ENCODE measurements at regions not wholly inside any gene's neighbourhood (a gene's known extent, or its start where the extent isn't known, plus 50 kb on each side); places are given as distances from the start of the nearest gene placed in this dataset.
"Not testable (repeated sequence)": the region's sequence is repeated elsewhere in the genome, so short reads cannot be mapped to it uniquely, and the experiment has no call there.

GRCh38 chr1:117314951-117315350 is 52.3 kb upstream of the MAN1A2 start:
- not testable (repeated sequence) for H3K4me3 ChIP-seq (ENCODE audit: low read depth, low read length)

GRCh38 chr1:117313555-117313954 is 53.7 kb upstream of the MAN1A2 start:
- no peak for TF ChIP-seq CTCF (IDR thresholded peaks at IDR 0.05; ENCODE audit: borderline replicate concordance, insufficient read depth, low read depth, low read length)

GRCh38 chr1:117312453-117313138 is 54.7 kb upstream of the MAN1A2 start:
- peak; percentile 60; the same call in 1 of the 2 replicates for TF ChIP-seq CTCF (IDR thresholded peaks at IDR 0.05; ENCODE audit: borderline replicate concordance, insufficient read depth, low read depth, low read length)
- H3K4me3 ChIP-seq (ENCODE audit: low read depth, low read length), result no peak overlapping the region

More at GRCh38 chr1:117313555-117313954, 53.7 kb upstream of the MAN1A2 start:
- H3K4me3 ChIP-seq (ENCODE audit: low read depth, low read length), result no peak overlapping the region

GRCh38 chr1:117308311-117308916 is 58.8 kb upstream of the MAN1A2 start:
- TF ChIP-seq CTCF (IDR thresholded peaks at IDR 0.05; ENCODE audit: borderline replicate concordance, insufficient read depth, low read depth, low read length), result no peak

GRCh38 chr1:117301901-117302300 is 65.3 kb upstream of the MAN1A2 start:
- TF ChIP-seq CTCF (IDR thresholded peaks at IDR 0.05; ENCODE audit: borderline replicate concordance, insufficient read depth, low read depth, low read length), result no peak
- no peak overlapping the region for H3K4me3 ChIP-seq (ENCODE audit: low read depth, low read length)

More at GRCh38 chr1:117308311-117308916, 58.8 kb upstream of the MAN1A2 start:
- no peak overlapping the region for H3K4me3 ChIP-seq (ENCODE audit: low read depth, low read length)

GRCh38 chr1:117300183-117300582 is 67.1 kb upstream of the MAN1A2 start:
- H3K4me3 ChIP-seq (ENCODE audit: low read depth, low read length), result not testable (repeated sequence)

GRCh38 chr1:117295001-117295400 is 72.2 kb upstream of the MAN1A2 start:
- no peak for TF ChIP-seq CTCF (IDR thresholded peaks at IDR 0.05; ENCODE audit: borderline replicate concordance, insufficient read depth, low read depth, low read length)

GRCh38 chr1:117290890-117291289 is 76.4 kb upstream of the MAN1A2 start:
- TF ChIP-seq CTCF (IDR thresholded peaks at IDR 0.05; ENCODE audit: borderline replicate concordance, insufficient read depth, low read depth, low read length), result no peak
- H3K4me3 ChIP-seq (ENCODE audit: low read depth, low read length), result no peak overlapping the region

More at GRCh38 chr1:117295001-117295400, 72.2 kb upstream of the MAN1A2 start:
- H3K4me3 ChIP-seq (ENCODE audit: low read depth, low read length), result no peak overlapping the region
